Spinal cord (tissue), 9 donors: ENCODE measurements at regions not wholly inside any gene's neighbourhood (a gene's known extent, or its start where the extent isn't known, plus 50 kb on each side); places are given as distances from the start of the nearest gene placed in this dataset.
"Not testable (repeated sequence)": the region's sequence is repeated elsewhere in the genome, so short reads cannot be mapped to it uniquely, and the experiment has no call there.

Experiments used
- DNase-seq, 6 donors: peaks; one replicate each; pipeline versions ENCODE4 v3.0.0 to v3.0.0-alpha.2; 2013 to 2015; ENCODE audit warnings: low spot score in 6 of 6, low read depth in 4 of 6
- H3K27ac ChIP-seq: one replicate; pipeline ENCODE4 v1.5.1; 2013; ENCODE audit warnings: low read depth, low read length, control low read depth
- H3K27me3 ChIP-seq: one replicate; pipeline ENCODE4 v1.6.1; 2013; ENCODE audit warnings: low read length; ENCODE audit not compliant: control insufficient read depth, insufficient read depth
- H3K36me3 ChIP-seq: one replicate; pipeline ENCODE4 v1.6.1; 2013; ENCODE audit warnings: low read length; ENCODE audit not compliant: control insufficient read depth, insufficient read depth
- H3K4me1 ChIP-seq: one replicate; pipeline ENCODE4 v1.6.1; 2013; ENCODE audit warnings: low read length; ENCODE audit not compliant: control insufficient read depth, insufficient read depth
- H3K4me3 ChIP-seq: one replicate; pipeline ENCODE4 v1.5.1; 2013; ENCODE audit warnings: low read depth, low read length, control low read depth
- H3K9me3 ChIP-seq: one replicate; pipeline ENCODE4 v1.6.1; 2013; ENCODE audit warnings: low read length; ENCODE audit not compliant: control insufficient read depth, insufficient read depth
- WGBS: methylation state at CpG from one replicate; pipeline ENCODE4 v1.1.5; 2013; ENCODE audit warnings: missing lambda C conversion rate; ENCODE audit not compliant: insufficient coverage; 5-methylcytosine and 5-hydroxymethylcytosine counted together
- donor health status: healthy.

DNA sequence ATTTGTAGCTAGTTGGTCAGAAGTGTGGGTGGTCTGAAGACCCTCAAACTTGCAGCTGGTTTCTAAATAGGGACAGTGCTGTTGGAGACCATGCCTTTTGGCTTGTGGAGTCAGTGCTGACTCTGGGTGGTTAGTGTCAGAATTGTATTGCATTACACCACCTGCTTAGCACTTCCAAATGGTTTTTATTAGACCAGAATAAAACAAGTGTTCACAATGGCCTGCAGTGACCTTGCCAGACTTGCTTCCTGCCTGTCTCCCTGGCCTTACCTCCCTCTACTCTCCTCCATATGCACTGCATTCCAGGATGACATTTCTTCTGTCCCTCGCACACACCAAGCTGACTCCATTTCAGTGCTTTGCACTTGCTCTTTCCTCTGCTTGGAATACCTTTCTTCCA lies 72.7 kb upstream of the CNIH3 start:
- WGBS: no CpG with 5 or more reads among the region's 1 CpG

DNA sequence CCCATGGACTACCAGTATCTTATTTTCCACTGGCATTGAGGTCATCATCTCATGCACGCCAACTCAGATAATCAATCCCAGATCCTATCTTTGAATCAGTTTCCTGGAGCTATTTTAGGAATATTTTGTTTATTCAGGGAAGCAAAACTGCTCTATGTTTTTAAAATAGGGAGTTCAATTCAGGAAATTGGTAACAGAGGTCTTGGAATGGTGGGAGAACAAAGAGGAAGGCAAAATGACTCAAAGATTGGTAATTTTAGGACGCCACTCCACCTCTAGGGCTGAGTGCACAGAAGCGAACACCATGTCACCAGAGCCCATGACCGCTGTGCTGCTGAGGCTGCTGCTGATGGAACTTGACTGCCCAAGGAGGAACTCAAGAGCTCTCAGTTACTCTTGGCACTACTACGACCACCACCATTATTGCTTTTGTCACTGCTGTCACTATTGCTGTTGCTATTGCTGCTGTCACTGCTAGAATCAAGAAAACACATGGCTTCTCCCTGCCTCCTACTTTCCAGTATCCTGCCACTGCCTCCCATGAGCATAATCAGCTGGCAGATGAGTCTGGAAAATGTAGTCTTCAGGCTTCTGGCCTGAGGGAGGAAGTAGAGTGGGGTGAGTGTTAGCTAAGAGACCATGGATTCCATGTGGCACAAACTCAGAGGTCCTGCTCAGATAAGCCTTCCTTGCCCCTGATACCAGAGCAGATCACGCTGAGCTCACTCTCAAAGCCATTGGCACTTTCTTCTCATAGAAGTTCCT lies 71.6 kb upstream of the CNIH3 start:
- no peak for DNase-seq
- H3K36me3 ChIP-seq: no peaks in the 10 kb centered on the region
- no peaks in the 10 kb centered on the region for H3K4me1 ChIP-seq
- H3K4me3 ChIP-seq: no peak overlapping the region
- H3K27ac ChIP-seq: no peak overlapping the region
- no peaks in the 10 kb centered on the region for H3K27me3 ChIP-seq
- peaks cover 2% of the 10 kb centered on the region for H3K9me3 ChIP-seq
- 93% methylated on average over 4 of the region's 6 CpGs for WGBS

More for the DNA sequence above, 72.7 kb upstream of the CNIH3 start:
- DNase-seq: no peak
- no peak overlapping the region for H3K4me3 ChIP-seq
- H3K27me3 ChIP-seq: no peaks in the 10 kb centered on the region
- peaks cover 2% of the 10 kb centered on the region for H3K9me3 ChIP-seq
- no peaks in the 10 kb centered on the region for H3K36me3 ChIP-seq
- no peak overlapping the region for H3K27ac ChIP-seq
- H3K4me1 ChIP-seq: no peaks in the 10 kb centered on the region

DNA sequence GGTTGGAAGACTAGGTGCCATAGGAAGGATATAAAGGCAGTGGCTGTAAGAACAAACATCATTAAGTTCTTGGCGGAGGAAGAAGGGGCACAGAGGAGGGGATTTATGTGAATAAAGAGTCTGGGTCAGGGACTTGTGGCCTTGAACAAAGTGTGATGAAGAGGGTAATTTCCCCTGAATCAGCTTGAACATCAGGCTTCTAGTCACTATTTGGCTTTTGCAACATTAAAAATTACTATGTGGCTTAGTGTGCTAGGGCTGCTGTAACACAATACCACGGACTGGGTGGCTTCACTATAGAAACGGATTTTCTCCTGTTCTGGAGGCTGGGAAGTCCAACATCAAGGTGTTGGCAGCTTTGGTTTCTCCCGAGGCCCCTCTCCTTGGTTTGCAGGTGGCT lies 70.5 kb upstream of the CNIH3 start:
- Histone ChIP-seq H3K36me3 (no peaks in the 10 kb centered on the region), H3K9me3 (no peaks in the 10 kb centered on the region), H3K4me1 (no peaks in the 10 kb centered on the region), H3K27me3 (no peaks in the 10 kb centered on the region), H3K4me3 (no peak overlapping the region), H3K27ac (no peak overlapping the region)
- 89% methylated on average over 3 of the region's 4 CpGs for WGBS
- DNase-seq: no peak

DNA sequence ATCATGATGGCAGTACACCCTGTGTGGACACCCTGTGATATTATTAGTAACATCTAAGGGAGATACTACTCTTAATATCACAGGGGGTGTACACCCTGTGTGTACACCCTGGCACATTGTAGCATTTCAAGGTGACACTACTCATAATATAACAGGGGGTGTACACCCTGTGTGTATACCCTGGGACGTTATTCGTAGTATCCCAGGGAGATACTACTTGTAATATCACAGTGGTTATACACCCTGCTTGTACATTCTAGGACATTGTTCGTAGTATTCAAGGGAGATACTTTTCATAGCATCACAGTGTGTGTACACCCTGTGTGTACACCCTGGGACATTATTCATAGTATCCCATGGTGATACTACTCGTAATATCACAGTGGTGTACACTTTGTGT lies 67.4 kb upstream of the CNIH3 start:
- Histone ChIP-seq H3K4me3 (no peak overlapping the region), H3K4me1 (no peaks in the 10 kb centered on the region), H3K36me3 (no peaks in the 10 kb centered on the region), H3K27ac (no peak overlapping the region), H3K9me3 (no peaks in the 10 kb centered on the region), H3K27me3 (no peaks in the 10 kb centered on the region)
- WGBS: no CpG with 5 or more reads among the region's 4 CpGs
- no peak for DNase-seq

DNA sequence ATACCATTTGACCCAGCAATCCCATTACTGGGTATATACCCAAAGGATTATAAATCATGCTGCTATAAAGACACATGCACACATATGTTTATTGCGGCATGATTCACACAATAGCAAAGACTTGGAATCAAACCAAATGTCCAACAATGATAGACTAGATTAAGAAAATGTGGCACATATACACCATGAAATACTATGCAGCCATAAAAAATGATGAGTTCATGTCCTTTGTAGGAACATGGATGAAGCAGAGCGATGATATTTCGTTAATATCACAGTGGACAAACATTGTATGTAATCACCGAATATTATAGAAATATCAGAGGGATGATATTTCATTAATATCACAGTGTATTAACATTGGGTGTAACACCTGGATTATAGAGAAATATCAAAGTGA lies 64.9 kb upstream of the CNIH3 start:
- DNase-seq, H3K4me1 ChIP-seq, H3K27ac ChIP-seq, H3K4me3 ChIP-seq, H3K36me3 ChIP-seq, H3K9me3 ChIP-seq, H3K27me3 ChIP-seq: not testable (repeated sequence)
- no CpG with 5 or more reads among the region's 4 CpGs for WGBS

DNA sequence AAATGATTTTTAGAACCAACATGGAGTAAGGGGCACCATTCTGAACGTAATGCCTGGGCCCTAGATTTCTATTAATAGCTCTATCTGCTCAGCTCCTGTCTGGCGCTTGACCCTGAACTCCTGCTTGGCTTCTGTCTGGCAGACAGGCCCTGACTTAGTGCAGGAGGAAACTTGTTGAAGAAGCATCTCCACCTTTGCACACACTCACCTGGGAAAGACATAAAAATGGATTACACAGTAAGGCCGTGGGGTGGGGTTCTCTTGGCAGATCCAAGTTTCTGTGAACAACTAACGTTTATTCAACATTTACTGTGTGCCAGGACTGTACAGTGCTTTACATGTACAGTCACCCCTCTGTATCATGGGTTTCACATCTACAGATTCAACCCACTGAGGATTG lies 62.1 kb upstream of the CNIH3 start:
- H3K27me3 ChIP-seq: no peaks in the 10 kb centered on the region
- no CpG with 5 or more reads among the region's 4 CpGs for WGBS
- no peaks in the 10 kb centered on the region for H3K4me1 ChIP-seq
- H3K9me3 ChIP-seq: no peaks in the 10 kb centered on the region
- no peak overlapping the region for H3K4me3 ChIP-seq
- H3K36me3 ChIP-seq: no peaks in the 10 kb centered on the region
- H3K27ac ChIP-seq: no peak overlapping the region
- no peak for DNase-seq

DNA sequence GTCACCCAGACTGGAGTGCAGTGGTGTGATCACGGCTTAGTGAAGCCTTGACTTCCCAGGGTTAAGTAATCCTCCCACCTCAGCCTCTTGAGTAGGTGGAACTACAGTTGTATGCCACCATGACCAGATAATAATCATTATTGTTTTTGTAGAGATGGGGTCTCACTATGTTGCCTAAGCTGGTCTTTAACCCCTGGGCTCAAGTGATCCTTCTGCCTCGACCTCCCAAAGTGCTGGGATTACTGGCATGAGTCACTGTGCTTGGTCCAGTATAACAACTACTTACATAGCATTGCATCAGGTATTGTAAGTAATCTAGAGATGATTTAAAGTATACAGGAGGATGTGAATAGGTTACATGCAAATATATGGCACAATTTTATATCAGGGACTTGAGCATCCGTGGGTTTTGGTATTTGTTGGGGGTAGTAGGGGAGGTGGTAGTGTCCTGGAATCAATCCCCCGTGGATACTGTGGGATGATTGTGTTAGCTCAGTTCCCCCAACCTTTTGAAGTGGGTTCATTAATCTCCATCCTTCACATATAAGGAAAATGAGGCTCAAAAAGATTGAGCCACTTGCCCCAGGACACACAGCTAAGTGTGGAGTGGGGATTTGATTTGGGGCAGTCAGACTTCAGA lies 61.4 kb upstream of the CNIH3 start:
- Histone ChIP-seq H3K4me1 (no peaks in the 10 kb centered on the region), H3K4me3 (no peak overlapping the region), H3K27me3 (no peaks in the 10 kb centered on the region), H3K9me3 (no peaks in the 10 kb centered on the region), H3K36me3 (no peaks in the 10 kb centered on the region), H3K27ac (no peak overlapping the region)
- no peak for DNase-seq
- no CpG with 5 or more reads among the region's 4 CpGs for WGBS

DNA sequence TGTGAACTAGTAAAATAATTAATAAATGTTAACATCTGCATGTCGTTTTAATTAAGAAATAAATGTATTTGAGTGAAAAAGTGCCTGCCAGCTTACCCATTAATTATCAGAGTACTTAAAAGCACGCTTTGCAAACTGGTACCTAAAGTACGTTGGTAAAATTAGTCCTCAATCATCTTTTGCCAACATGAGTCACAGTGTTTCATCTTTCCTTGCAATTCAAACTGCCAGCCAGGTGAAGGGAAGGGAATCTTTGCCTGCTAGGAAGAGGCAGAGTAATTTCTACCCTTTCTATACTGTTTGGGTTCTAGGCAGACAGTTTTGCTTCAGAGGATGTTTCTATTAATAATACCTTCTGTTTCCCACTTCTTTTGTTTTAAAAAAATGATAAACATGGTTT lies 57.2 kb upstream of the CNIH3 start:
- no peaks in the 10 kb centered on the region for H3K9me3 ChIP-seq
- DNase-seq: peak in 1 of 6 donors; percentile 6
- no peak overlapping the region for H3K4me3 ChIP-seq
- WGBS: no CpG with 5 or more reads among the region's 3 CpGs
- H3K4me1 ChIP-seq: no peaks in the 10 kb centered on the region
- no peaks in the 10 kb centered on the region for H3K36me3 ChIP-seq
- no peaks in the 10 kb centered on the region for H3K27me3 ChIP-seq
- no peak overlapping the region for H3K27ac ChIP-seq

DNA sequence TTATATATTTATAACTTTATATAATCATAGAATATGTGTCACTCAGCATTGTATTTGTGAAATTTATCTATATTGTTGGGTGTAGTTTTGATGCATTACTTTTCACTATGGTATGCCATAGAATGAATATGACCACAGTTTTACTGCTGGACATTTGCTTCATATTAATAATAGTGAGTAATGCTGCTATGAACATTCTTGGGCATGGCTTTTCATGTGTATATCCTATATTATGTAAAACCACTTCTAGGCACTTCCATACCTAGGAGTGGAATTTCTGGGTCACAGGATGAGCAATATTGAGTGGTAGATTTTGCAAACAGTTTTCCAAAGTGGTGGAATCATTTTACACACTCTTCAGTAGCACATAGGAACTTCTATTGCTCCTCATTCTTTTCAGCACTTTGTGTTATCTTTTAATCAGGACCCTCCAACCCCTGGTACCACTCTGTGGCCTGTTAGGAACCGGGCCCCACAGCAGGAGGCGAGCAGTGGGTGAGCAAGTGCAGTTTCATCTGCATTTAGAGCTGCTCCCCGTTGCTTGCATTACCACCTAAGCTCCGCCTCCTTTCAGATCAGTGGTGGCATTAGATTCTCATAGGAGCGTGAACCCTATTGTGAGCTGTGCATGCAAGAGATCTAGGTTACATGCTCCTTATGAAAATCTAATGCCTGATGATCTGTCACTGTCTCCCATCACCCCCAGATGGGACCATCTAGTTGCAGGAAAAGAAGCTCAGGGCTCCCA lies 56.0 kb upstream of the CNIH3 start:
- no peak overlapping the region for H3K4me3 ChIP-seq
- no peaks in the 10 kb centered on the region for H3K9me3 ChIP-seq
- H3K36me3 ChIP-seq: no peaks in the 10 kb centered on the region
- H3K27ac ChIP-seq: no peak overlapping the region
- H3K27me3 ChIP-seq: no peaks in the 10 kb centered on the region
- DNase-seq: no peak
- H3K4me1 ChIP-seq: no peaks in the 10 kb centered on the region
- WGBS: 100% methylated on average over 3 of the region's 5 CpGs

DNA sequence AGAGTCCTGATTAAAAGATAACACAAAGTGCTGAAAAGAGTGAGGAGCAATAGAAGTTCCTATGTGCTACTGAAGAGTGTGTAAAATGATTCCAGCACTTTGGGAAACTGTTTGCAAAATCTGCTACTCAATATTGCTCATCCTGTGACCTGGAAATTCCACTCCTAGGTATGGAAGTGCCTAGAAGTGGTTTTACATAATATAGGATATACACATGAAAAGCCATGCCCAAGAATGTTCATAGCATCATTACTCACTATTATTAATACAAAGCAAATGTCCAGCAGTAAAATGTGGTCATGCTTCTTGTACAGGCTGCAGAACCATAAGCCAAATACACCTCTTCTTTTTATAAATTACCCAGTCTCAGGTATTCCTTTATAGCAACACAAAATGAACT lies 53.2 kb upstream of the CNIH3 start:
- H3K27me3 ChIP-seq, H3K36me3 ChIP-seq, DNase-seq, H3K27ac ChIP-seq, H3K4me1 ChIP-seq, H3K4me3 ChIP-seq, H3K9me3 ChIP-seq: not testable (repeated sequence)
